ENCODE measurements at regions not wholly inside any gene's neighbourhood (a gene's known extent, or its start where the extent isn't known, plus 50 kb on each side); places are given as distances from the start of the nearest gene placed in this dataset.

DNA sequence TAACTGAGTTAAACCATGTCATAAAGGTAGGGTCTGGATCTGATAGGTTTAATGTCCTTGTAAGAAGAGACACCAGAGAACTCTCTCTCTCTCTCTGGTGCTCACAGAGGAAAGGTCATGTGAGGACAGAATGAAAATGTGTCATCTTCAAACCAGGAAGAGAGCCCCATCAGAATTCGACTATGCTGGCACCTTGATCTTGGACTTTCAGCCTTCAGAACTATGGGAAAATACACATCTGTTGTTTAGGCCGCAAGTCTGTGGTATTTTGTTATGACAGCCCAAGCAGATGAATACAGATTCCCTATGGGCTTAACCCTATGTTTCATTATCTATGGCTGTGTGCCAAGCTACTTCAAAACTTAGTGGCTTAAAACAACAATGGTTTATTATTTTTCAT lies 105.5 kb upstream of the DDIT4L start:
- H3K4me3 Mint-ChIP-seq: no peak overlapping the region
- no peak overlapping the region for H3K27ac Mint-ChIP-seq
- H3K9me3 Mint-ChIP-seq: peaks cover 4% of the 10 kb centered on the region
- H3K27me3 Mint-ChIP-seq (ENCODE audit: low read depth): no peaks in the 10 kb centered on the region
- peaks cover 23% of the 10 kb centered on the region for H3K4me1 Mint-ChIP-seq
- H3K36me3 Mint-ChIP-seq (ENCODE audit: low read depth): no peaks in the 10 kb centered on the region
- TF ChIP-seq, protein P1, sequence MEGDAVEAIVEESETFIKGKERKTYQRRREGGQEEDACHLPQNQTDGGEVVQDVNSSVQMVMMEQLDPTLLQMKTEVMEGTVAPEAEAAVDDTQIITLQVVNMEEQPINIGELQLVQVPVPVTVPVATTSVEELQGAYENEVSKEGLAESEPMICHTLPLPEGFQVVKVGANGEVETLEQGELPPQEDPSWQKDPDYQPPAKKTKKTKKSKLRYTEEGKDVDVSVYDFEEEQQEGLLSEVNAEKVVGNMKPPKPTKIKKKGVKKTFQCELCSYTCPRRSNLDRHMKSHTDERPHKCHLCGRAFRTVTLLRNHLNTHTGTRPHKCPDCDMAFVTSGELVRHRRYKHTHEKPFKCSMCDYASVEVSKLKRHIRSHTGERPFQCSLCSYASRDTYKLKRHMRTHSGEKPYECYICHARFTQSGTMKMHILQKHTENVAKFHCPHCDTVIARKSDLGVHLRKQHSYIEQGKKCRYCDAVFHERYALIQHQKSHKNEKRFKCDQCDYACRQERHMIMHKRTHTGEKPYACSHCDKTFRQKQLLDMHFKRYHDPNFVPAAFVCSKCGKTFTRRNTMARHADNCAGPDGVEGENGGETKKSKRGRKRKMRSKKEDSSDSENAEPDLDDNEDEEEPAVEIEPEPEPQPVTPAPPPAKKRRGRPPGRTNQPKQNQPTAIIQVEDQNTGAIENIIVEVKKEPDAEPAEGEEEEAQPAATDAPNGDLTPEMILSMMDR (IDR thresholded peaks at IDR 0.05; ENCODE audit: unreplicated experiment in 3 of 3): no peak

DNA sequence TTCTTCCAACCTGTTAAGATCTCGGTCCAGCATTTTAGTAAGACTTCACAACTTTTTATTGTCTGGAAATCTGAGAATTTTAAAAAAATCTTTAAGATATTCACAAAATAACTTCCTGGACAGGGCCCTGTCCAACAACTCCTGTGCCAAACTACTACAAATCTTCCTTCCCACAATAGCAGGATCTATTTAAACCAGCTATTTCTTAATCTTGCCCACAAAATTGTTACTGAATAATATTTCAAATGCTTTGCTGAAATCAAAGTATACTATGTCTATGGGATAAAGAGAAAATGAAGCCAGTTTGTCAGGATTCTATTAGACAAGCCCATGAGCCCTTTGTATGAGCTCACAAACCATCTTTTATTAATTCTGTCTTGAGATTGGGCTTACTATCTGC lies 104.1 kb upstream of the DDIT4L start:
- Mint-ChIP-seq H3K4me1 (peaks cover 25% of the 10 kb centered on the region), H3K36me3 (ENCODE audit: low read depth) (no peaks in the 10 kb centered on the region)

DNA sequence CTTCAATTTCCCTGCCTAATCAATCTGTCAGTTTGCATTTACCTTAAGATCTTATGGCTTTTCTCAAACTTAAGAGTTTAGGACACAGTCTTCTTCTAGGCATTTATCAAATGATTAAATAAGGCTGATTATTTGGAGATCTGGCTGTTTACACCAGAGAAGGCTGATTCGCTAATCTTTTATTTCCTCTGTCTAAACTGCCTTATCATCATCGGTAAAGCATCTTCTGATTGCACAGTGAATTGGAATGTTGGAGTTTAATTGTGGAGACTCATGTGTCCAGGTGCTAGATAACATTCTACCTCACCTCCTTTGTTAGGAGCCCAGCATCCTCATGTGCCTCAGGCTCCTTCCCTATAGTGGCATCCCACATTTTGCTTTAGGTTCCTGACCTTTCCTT lies 100.3 kb upstream of the DDIT4L start:
- H3K4me1 Mint-ChIP-seq: peaks cover 32% of the 10 kb centered on the region
- no peaks in the 10 kb centered on the region for H3K9me3 Mint-ChIP-seq
- no peak overlapping the region for H3K4me3 Mint-ChIP-seq
- TF ChIP-seq, protein P1 (IDR thresholded peaks at IDR 0.05; ENCODE audit: unreplicated experiment in 3 of 3): no peak
- H3K27ac Mint-ChIP-seq: no peak overlapping the region
- no peaks in the 10 kb centered on the region for H3K36me3 Mint-ChIP-seq (ENCODE audit: low read depth)
- H3K27me3 Mint-ChIP-seq (ENCODE audit: low read depth): no peaks in the 10 kb centered on the region

More for the DNA sequence above, 104.1 kb upstream of the DDIT4L start:
- Mint-ChIP-seq H3K4me3 (no peak overlapping the region), H3K27ac (no peak overlapping the region), H3K9me3 (peaks cover 4% of the 10 kb centered on the region), H3K27me3 (ENCODE audit: low read depth) (no peaks in the 10 kb centered on the region)
- TF ChIP-seq, protein P1 (IDR thresholded peaks at IDR 0.05; ENCODE audit: unreplicated experiment in 3 of 3): no peak

DNA sequence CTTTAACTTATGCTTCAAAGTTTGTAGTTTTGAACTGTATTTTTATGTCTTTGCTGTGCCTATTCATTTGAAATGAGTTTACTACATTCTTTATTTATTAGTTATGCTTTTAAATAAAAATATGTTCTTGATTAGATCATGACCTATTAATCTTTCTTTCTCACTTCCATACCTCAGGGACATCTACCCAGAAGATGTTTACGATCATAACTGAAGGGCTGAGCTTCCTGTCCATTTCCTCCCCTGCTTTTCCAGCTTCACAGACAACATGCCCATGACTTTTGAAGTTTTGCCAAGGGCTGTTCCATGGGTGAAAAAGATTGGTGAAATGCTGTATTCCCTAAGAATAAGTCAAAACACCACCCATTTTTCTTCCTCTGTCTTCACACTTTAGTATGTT lies 99.7 kb upstream of the DDIT4L start:
- no peaks in the 10 kb centered on the region for H3K27me3 Mint-ChIP-seq (ENCODE audit: low read depth)
- TF ChIP-seq, protein P1 (IDR thresholded peaks at IDR 0.05; ENCODE audit: unreplicated experiment in 3 of 3): no peak
- H3K36me3 Mint-ChIP-seq (ENCODE audit: low read depth): no peaks in the 10 kb centered on the region
- no peak overlapping the region for H3K27ac Mint-ChIP-seq
- H3K4me1 Mint-ChIP-seq: peaks cover 32% of the 10 kb centered on the region
- no peak overlapping the region for H3K4me3 Mint-ChIP-seq
- no peaks in the 10 kb centered on the region for H3K9me3 Mint-ChIP-seq

DNA sequence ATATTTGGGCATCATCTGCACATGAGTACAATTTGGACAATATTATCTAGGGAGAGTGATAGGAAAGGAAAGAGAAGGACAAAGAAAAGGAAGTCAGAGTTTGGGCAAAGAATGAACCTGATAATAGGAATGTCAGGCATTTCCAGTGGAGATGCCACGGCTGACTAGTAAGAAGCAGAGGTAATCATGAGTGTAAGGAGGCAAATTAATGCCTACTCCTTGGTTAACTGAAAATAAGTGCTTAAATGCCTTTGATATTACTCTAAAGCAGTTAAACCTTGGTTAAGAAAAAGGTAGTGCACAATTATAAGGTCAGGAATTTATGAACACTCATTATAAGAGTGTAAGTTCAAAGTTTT lies 99.2 kb upstream of the DDIT4L start:
- Mint-ChIP-seq H3K27me3 (ENCODE audit: low read depth) (no peaks in the 10 kb centered on the region), H3K9me3 (no peaks in the 10 kb centered on the region), H3K36me3 (ENCODE audit: low read depth) (no peaks in the 10 kb centered on the region), H3K27ac (no peak overlapping the region), H3K4me3 (no peak overlapping the region), H3K4me1 (peaks cover 32% of the 10 kb centered on the region)
- TF ChIP-seq, protein P1 (IDR thresholded peaks at IDR 0.05; ENCODE audit: unreplicated experiment in 3 of 3): no peak

DNA sequence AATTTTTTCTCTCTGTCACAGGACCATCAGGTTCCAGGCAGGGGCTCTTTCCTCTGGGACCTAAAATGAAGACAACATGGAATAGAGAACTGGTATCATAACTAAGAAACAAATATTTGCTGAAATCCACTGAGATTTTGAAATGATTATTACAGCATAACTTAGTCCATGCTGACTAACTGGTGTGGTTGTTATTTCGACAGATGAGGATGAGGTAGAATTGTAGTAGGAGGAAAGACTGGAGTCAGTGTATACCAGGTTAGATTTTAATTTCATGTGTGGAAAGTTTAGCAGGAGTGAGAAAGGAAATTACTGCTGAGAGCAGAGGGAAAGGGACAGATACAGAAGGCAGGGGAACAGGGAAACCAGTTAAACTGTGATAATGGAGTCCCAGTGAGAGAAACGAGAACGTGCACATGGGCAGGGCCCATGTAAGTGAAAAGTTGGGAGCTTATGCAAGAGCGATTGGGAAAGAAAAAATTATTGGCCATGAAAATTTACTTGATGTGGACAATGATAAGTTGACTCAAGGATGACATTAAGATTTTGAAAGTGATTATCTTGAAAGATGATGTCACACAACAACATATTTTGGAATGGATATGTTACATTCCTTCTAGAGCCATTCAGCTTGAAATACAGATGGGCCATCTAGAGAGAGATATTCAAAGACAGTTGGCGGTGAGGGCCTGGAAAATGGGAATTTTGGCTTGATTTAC lies 98.7 kb upstream of the DDIT4L start:
- Mint-ChIP-seq H3K4me1 (peaks cover 32% of the 10 kb centered on the region), H3K27ac (no peak overlapping the region), H3K27me3 (ENCODE audit: low read depth) (no peaks in the 10 kb centered on the region), H3K36me3 (ENCODE audit: low read depth) (no peaks in the 10 kb centered on the region), H3K9me3 (no peaks in the 10 kb centered on the region), H3K4me3 (no peak overlapping the region)
- TF ChIP-seq, protein P1 (IDR thresholded peaks at IDR 0.05; ENCODE audit: unreplicated experiment in 3 of 3): no peak

All from nephron (organoid).